Astrocyte (in vitro differentiated cells and primary cell): ENCODE measurements at regions not wholly inside any gene's neighbourhood (a gene's known extent, or its start where the extent isn't known, plus 50 kb on each side); places are given as distances from the start of the nearest gene placed in this dataset.

Source experiments
- EZH2 ChIP-seq: IDR thresholded peaks from 2 replicates; pipeline ENCODE4 v1.6.1; 2012; ENCODE audit warnings: mild to moderate bottlenecking, low read length, inconsistent platforms; ENCODE audit not compliant: insufficient read depth
- TF ChIP-seq, protein P1 (sequence below): IDR thresholded peaks from 2 replicates; pipeline ENCODE4 v1.5.1; 2011; ENCODE audit warnings: low read depth, mild to moderate bottlenecking, inconsistent platforms, low read length, moderate library complexity; ENCODE audit not compliant: insufficient read depth

DNA sequence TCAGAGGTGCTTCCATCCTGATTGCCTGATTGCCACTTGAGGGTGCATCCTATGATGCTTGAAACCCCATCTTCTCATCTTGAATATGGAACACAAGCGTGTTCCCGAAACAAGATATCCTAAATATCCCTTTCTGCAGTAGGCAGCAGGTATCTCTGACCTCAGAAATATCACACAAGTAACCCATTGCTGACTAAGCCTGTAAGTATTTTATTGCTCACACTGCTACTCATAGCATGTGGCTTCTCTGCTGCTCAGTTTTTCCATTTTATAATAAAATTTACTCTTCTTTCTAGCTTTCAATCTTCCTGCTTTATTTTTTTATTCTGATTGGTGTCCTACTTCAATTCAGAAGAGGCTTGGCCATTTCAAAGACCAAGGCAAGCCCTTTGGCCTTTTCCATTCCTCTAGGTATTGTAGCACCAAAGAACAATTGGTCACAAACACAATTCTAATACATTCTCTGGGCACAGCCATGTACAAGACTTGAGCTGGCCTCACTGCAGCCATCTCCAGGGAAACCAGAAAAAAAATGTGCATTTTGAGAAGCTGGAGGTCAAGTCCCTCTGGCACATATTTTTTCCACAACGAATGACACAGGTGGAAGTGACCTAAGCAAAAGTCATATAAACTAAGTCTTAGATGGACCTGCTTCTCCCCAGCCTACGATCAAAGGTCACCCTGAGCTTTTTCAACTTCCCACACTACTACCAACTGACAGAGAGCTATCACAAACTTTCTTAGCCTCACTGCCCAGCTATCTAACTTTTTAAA is 107.0 kb downstream of the OR13H1 start:
- TF ChIP-seq, protein P1, sequence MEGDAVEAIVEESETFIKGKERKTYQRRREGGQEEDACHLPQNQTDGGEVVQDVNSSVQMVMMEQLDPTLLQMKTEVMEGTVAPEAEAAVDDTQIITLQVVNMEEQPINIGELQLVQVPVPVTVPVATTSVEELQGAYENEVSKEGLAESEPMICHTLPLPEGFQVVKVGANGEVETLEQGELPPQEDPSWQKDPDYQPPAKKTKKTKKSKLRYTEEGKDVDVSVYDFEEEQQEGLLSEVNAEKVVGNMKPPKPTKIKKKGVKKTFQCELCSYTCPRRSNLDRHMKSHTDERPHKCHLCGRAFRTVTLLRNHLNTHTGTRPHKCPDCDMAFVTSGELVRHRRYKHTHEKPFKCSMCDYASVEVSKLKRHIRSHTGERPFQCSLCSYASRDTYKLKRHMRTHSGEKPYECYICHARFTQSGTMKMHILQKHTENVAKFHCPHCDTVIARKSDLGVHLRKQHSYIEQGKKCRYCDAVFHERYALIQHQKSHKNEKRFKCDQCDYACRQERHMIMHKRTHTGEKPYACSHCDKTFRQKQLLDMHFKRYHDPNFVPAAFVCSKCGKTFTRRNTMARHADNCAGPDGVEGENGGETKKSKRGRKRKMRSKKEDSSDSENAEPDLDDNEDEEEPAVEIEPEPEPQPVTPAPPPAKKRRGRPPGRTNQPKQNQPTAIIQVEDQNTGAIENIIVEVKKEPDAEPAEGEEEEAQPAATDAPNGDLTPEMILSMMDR = no peak
- TF ChIP-seq EZH2 = no peak
